H1 (cell line): ENCODE measurements at regions not wholly inside any gene's neighbourhood (a gene's known extent, or its start where the extent isn't known, plus 50 kb on each side); places are given as distances from the start of the nearest gene placed in this dataset.

Experiments
- CTCF ChIA-PET: fragments of 300-600 bp; sonication (Branson Sonifier 250); formaldehyde crosslinking; loops from one replicate; lab custom pipeline; 2021; ENCODE audit not compliant: partially characterized antibody; lab: Charles Lee
- POLR2A ChIA-PET: fragments of 300-600 bp; sonication (Branson Sonifier 250); formaldehyde crosslinking; loops from one replicate; lab custom pipeline; 2021; ENCODE audit warnings: inconsistent platforms; ENCODE audit not compliant: partially characterized antibody; lab: Charles Lee
- DNase-seq, 2 experiments: peaks; one replicate each; pipeline versions ENCODE4 v3.0.0 to v3.0.0-alpha.2; 2010 to 2022; ENCODE audit warnings: low spot score in 2 of 2, low read depth in 1 of 2, mixed read lengths in 1 of 2
- FAIRE-seq: peaks from 2 replicates; lab custom pipeline; 2011; peaks lifted over from hg19 to GRCh38; lab: Jason Lieb, UNC
- H2AFZ ChIP-seq: 2 replicates; pipeline ENCODE4 v1.8.1; 2012; ENCODE audit warnings: low read length, inconsistent platforms
- H2AK5ac ChIP-seq: 2 replicates; pipeline ENCODE4 v1.6.1; 2013; ENCODE audit warnings: low read depth, low read length
- H2BK120ac ChIP-seq: replicated peaks from 2 replicates; pipeline ENCODE3; 2013; ENCODE audit warnings: low read depth, low read length, inconsistent platforms
- H2BK12ac ChIP-seq: 2 replicates; pipeline ENCODE4 v1.6.1; 2013; ENCODE audit warnings: low read depth, low read length
- H2BK15ac ChIP-seq: 2 replicates; pipeline ENCODE4 v1.6.1; 2013; ENCODE audit warnings: low read length
- H2BK20ac ChIP-seq: 2 replicates; pipeline ENCODE4 v1.6.1; 2013; ENCODE audit warnings: low read length
- H2BK5ac ChIP-seq: 2 replicates; pipeline ENCODE4 v1.6.1; 2013; ENCODE audit warnings: low read depth, low read length
- H3K14ac ChIP-seq: 2 replicates; pipeline ENCODE4 v1.6.1; 2013; ENCODE audit warnings: inconsistent platforms; ENCODE audit not compliant: insufficient read length
- H3K18ac ChIP-seq: 2 replicates; pipeline ENCODE4 v1.6.1; 2013; ENCODE audit warnings: low read length; ENCODE audit errors: extremely low read depth
- H3K23ac ChIP-seq: 2 replicates; pipeline ENCODE4 v1.6.1; 2013; ENCODE audit warnings: inconsistent platforms; ENCODE audit not compliant: insufficient read length
- H3K23me2 ChIP-seq: 2 replicates; pipeline ENCODE4 v1.6.1; 2013; ENCODE audit warnings: low read depth, low read length
- H3K27ac ChIP-seq: 2 replicates; pipeline ENCODE4 v1.6.1; 2011; ENCODE audit warnings: low read depth, low read length, inconsistent platforms
- H3K27me3 ChIP-seq, 4 experiments: replicated peaks in 1 of 4; 1 replicate in 1 of 4; 2 replicates in 3 of 4; pipeline versions ENCODE4 v1.6.1 to v1.8.1; 2011 to 2013; ENCODE audit warnings: low read length in 3 of 4, mild to moderate bottlenecking in 3 of 4, inconsistent platforms in 2 of 4, mixed read lengths in 2 of 4, moderate library complexity in 1 of 4; ENCODE audit not compliant: control insufficient read depth in 3 of 4, insufficient read depth in 3 of 4; ENCODE audit errors: extremely low read depth in 1 of 4
- H3K36me3 ChIP-seq, 4 experiments: 2 replicates each; pipeline versions ENCODE4 v1.6.1 to v1.8.1; 2011 to 2013; ENCODE audit warnings: mild to moderate bottlenecking in 4 of 4, low read length in 3 of 4, moderate library complexity in 2 of 4, control low read depth in 1 of 4, inconsistent platforms in 1 of 4; ENCODE audit not compliant: insufficient read depth in 4 of 4, control insufficient read depth in 2 of 4
- H3K4ac ChIP-seq: replicated peaks from 2 replicates; pipeline ENCODE3; 2013; ENCODE audit warnings: low read length, low read depth, mixed read lengths, inconsistent platforms; ENCODE audit not compliant: insufficient read length
- H3K4me1 ChIP-seq, 4 experiments: replicated peaks in 1 of 4; 1 replicate in 1 of 4; 2 replicates in 3 of 4; pipeline versions ENCODE4 v1.6.1 to v1.8.1; 2011 to 2013; ENCODE audit warnings: low read length in 3 of 4, inconsistent platforms in 2 of 4, mixed read lengths in 1 of 4; ENCODE audit not compliant: insufficient read depth in 4 of 4, control insufficient read depth in 3 of 4
- H3K4me2 ChIP-seq, 2 experiments: 2 replicates each; pipeline versions ENCODE4 v1.6.1 to v1.8.1; 2011 to 2013; ENCODE audit warnings: low read depth in 2 of 2, low read length in 2 of 2, control low read depth in 1 of 2, inconsistent platforms in 1 of 2, mild to moderate bottlenecking in 1 of 2; ENCODE audit not compliant: insufficient read depth in 1 of 2
- H3K4me3 ChIP-seq, 4 experiments: fragments of 200-600, 300-600 bp in 1 of 4; sonication (generic), shearing (Covaris generic), sonication (Bioruptor Twin) in 1 of 4; 2 replicates each; pipeline versions ENCODE4 v1.5.1 to v1.8.1; 2011 to 2016; ENCODE audit warnings: low read length in 4 of 4, low read depth in 3 of 4, control low read depth in 2 of 4, inconsistent platforms in 2 of 4, mild to moderate bottlenecking in 2 of 4, mixed read lengths in 1 of 4, moderate library complexity in 1 of 4; ENCODE audit not compliant: insufficient read depth in 2 of 4; ENCODE audit errors: extremely low read depth in 1 of 4
- H3K56ac ChIP-seq: replicated peaks from 2 replicates; pipeline ENCODE3; 2013; ENCODE audit warnings: low read depth, mild to moderate bottlenecking, mixed read lengths, low read length, inconsistent platforms; ENCODE audit not compliant: insufficient read length
- H3K79me1 ChIP-seq: 2 replicates; pipeline ENCODE4 v1.6.1; 2013; ENCODE audit warnings: low read depth, low read length, control low read depth
- H3K79me2 ChIP-seq, 2 experiments: 2 replicates each; pipeline versions ENCODE4 v1.6.1 to v1.8.1; 2012 to 2013; ENCODE audit warnings: low read length in 2 of 2, mild to moderate bottlenecking in 2 of 2, inconsistent platforms in 1 of 2; ENCODE audit not compliant: insufficient read depth in 2 of 2, control insufficient read depth in 1 of 2
- H3K9ac ChIP-seq, 4 experiments: replicated peaks in 1 of 4; 1 replicate in 1 of 4; 2 replicates in 3 of 4; pipeline versions ENCODE4 v1.6.1 to v1.8.1; 2011 to 2013; ENCODE audit warnings: low read depth in 3 of 4, low read length in 3 of 4, control low read depth in 2 of 4, mild to moderate bottlenecking in 2 of 4, moderate library complexity in 2 of 4, inconsistent platforms in 1 of 4; ENCODE audit errors: extremely low read depth in 1 of 4
- H3K9me3 ChIP-seq, 2 experiments: 2 replicates each; pipeline versions ENCODE4 v1.6.1 to v1.8.1; 2012 to 2013; ENCODE audit warnings: mild to moderate bottlenecking in 2 of 2, moderate library complexity in 2 of 2, control low read depth in 1 of 2, inconsistent platforms in 1 of 2, low read depth in 1 of 2, low read length in 1 of 2, mixed read lengths in 1 of 2; ENCODE audit not compliant: insufficient read depth in 2 of 2
- H4K20me1 ChIP-seq, 2 experiments: replicated peaks in 1 of 2; 2 replicates each; pipeline versions ENCODE3 to v1.8.1; 2011 to 2013; ENCODE audit warnings: inconsistent platforms in 2 of 2, low read length in 2 of 2, mild to moderate bottlenecking in 1 of 2; ENCODE audit not compliant: insufficient read depth in 2 of 2, control insufficient read depth in 1 of 2
- H4K5ac ChIP-seq: 2 replicates; pipeline ENCODE4 v1.6.1; 2013; ENCODE audit warnings: low read length, low read depth, mixed read lengths, inconsistent platforms; ENCODE audit not compliant: insufficient read length
- H4K8ac ChIP-seq: 2 replicates; pipeline ENCODE4 v1.8.0; 2013; ENCODE audit warnings: mild to moderate bottlenecking, moderate library complexity, low read length, inconsistent platforms; ENCODE audit not compliant: insufficient read depth; ENCODE audit errors: extremely low read depth
- H4K91ac ChIP-seq: replicated peaks from 2 replicates; pipeline ENCODE3; 2013; ENCODE audit warnings: low read length, mixed read lengths, inconsistent platforms; ENCODE audit not compliant: insufficient read length
- BACH1 ChIP-seq: IDR thresholded peaks from 2 replicates; pipeline ENCODE4 v1.6.1; 2012; ENCODE audit warnings: low read length, improper control_type of control experiment
- CHD1 ChIP-seq: IDR thresholded peaks from 2 replicates; pipeline ENCODE4 v1.6.1; 2012; ENCODE audit warnings: low read depth, low read length, improper control_type of control experiment
- KDM4A ChIP-seq: IDR thresholded peaks from one replicate; pipeline ENCODE4 v1.7.1; 2012; ENCODE audit warnings: low read depth, mild to moderate bottlenecking, moderate library complexity, low read length, inconsistent platforms; ENCODE audit not compliant: severe bottlenecking
- PHF8 ChIP-seq: fragments of 200-600 bp; sonication (generic); conservative IDR thresholded peaks from 2 replicates; pipeline ENCODE4 v1.7.1; 2012; ENCODE audit warnings: low read depth, mild to moderate bottlenecking, inconsistent platforms, low read length, moderate library complexity
- RFX5 ChIP-seq: IDR thresholded peaks from 2 replicates; pipeline ENCODE4 v1.6.1; 2011; ENCODE audit warnings: low read depth, low read length, improper control_type of control experiment, borderline replicate concordance
- TAF1 ChIP-seq: IDR thresholded peaks from 2 replicates; pipeline ENCODE4 v1.6.1; 2011; ENCODE audit warnings: mild to moderate bottlenecking, low read depth, low read length
- TAF7 ChIP-seq: optimal IDR thresholded peaks from 2 replicates; pipeline ENCODE3; 2011; ENCODE audit warnings: low read depth, mild to moderate bottlenecking, inconsistent platforms, low read length, moderate library complexity, borderline replicate concordance
- WGBS, 2 experiments: shearing (Covaris generic) in 1 of 2; methylation state at CpG; one replicate each; pipeline versions ENCODE4 v1.1.6 to v1.1.7; 2013 to 2015; ENCODE audit warnings: low lambda C conversion rate in 2 of 2, mixed read lengths in 2 of 2, inconsistent platforms in 1 of 2, low coverage in 1 of 2, missing lambda C conversion rate in 1 of 2; ENCODE audit not compliant: insufficient replicate concordance in 2 of 2, insufficient coverage in 1 of 2, insufficient read length in 1 of 2; ENCODE audit errors: extremely low coverage in 1 of 2, missing lambda C conversion rate in 1 of 2; 5-methylcytosine and 5-hydroxymethylcytosine counted together

DNA sequence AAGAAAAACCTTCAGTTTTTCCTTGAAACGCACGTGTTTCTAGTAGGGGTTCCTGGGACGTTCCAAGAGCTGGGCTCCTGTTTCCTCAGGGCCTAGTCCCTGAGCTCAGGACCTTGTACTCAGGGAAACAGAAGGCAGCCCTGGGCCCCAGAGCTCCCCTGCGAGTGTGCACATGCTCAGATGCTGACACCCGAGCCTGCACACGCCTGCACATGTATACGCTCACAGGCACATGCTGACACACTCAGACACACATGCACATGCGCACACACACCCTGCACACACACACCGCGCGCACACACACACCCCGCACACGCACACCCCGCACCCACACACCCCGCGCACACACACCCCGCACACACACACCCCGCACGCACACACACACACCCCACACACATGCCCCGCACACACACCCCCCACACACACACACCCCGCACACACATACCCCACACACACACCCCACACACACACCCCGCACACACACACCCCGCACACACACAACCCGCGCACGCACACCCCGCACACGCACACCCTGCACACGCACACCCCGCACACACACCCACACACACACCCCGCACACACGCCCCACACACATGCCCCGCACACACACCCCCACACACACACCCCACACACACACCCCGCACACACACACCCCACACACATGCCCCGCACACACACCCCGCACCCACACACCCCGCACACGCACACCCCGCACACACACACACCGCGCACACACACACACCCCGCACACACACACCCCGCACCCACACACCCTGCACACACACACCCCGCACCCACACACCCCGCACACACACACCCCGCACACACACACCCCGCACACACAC lies 52.2 kb downstream of the CALML3 start:
- Histone ChIP-seq H3K18ac (no peak overlapping the region), H3K4me2 (no peak overlapping the region), H4K91ac (peak overlapping the region; percentile 36), H2AK5ac (no peak overlapping the region), H4K20me1 (no peaks in the 10 kb centered on the region), H2BK120ac (no peak overlapping the region), H2BK12ac (peak overlapping the region; percentile 75; the same call in 1 of the 2 replicates), H3K14ac (no peak overlapping the region), H4K5ac (no peak overlapping the region), H3K27me3 (no peaks in the 10 kb centered on the region), H4K8ac (no peak overlapping the region), H2BK15ac (no peak overlapping the region), H3K23ac (no peak overlapping the region), H2BK5ac (no peak overlapping the region), H3K56ac (no peak overlapping the region), H2AFZ (peak overlapping the region; percentile 87; the same call in 1 of the 2 replicates), H3K4ac (no peak overlapping the region), H3K36me3 (no peaks in the 10 kb centered on the region), H3K9ac (no peak overlapping the region), H3K4me1 (peaks cover 0 to 4% (median 0%) of the 10 kb centered on the region in 4 experiments; a peak in 1 of 7 replicates), H3K27ac (no peak overlapping the region), H3K79me1 (no peaks in the 10 kb centered on the region), H3K79me2 (no peaks in the 10 kb centered on the region), H3K9me3 (no peaks in the 10 kb centered on the region), H3K4me3 (no peak overlapping the region), H3K23me2 (peaks cover 9% of the 10 kb centered on the region; the same call in 1 of the 2 replicates), H2BK20ac (no peak overlapping the region)
- TF ChIP-seq CHD1 (no peak), KDM4A (no peak), PHF8 (no peak), TAF1 (no peak), RFX5 (no peak), TAF7 (no peak), BACH1 (no peak)
- no peak for FAIRE-seq
- POLR2A ChIA-PET = interaction anchor here (1.2 kb wide), 1 partner anchor 13 kb away, joined by 3 read pairs; no protein-coding TSS in a partner anchor
- 79% methylated on average over 11 of the region's 47 CpGs; no CpG with 5 or more reads in 1 of the 2 experiments for WGBS, 2 experiments
- no peak for DNase-seq
- CTCF ChIA-PET = interaction anchor here (0.6 to 0.7 kb wide), 2 partner anchors 13 to 137 kb away, joined by 3 to 5 read pairs; no protein-coding TSS in a partner anchor
